ACHN (cell line): ENCODE measurements at regions not wholly inside any gene's neighbourhood (a gene's known extent, or its start where the extent isn't known, plus 50 kb on each side); places are given as distances from the start of the nearest gene placed in this dataset.

ENCODE experiments used
- DNase-seq: peaks from one replicate; pipeline ENCODE4 v3.0.0-alpha.2; 2015
- in situ Hi-C: cut with HindIII; loops from 2 replicates; pipeline ENCODE4 v1.10.0; 2017; ENCODE audit warnings: low sequenced_read_pairs, low pct_ligation_motif_present, low pct_unique_long_range_greater_than_20kb

- no peak for DNase-seq
- in situ Hi-C loops = no loop called here
These were observed 75.8 kb downstream of the CCDC34 start for GRCh38 chr11:27287205-27287604.

GRCh38 chr11:27285761-27286160, 77.3 kb downstream of the CCDC34 start:
- no peak for DNase-seq
- in situ Hi-C loops = no loop called here

GRCh38 chr11:27282806-27283205, 80.2 kb downstream of the CCDC34 start:
- DNase-seq = no peak
- in situ Hi-C loops = no loop called here

GRCh38 chr11:27281740-27282590, 81.0 kb downstream of the CCDC34 start:
- in situ Hi-C loops = no loop called here
- DNase-seq = no peak

GRCh38 chr11:27281276-27281675, 81.7 kb downstream of the CCDC34 start:
- DNase-seq = no peak
- in situ Hi-C loops = no loop called here

GRCh38 chr11:27280140-27280539, 82.9 kb downstream of the CCDC34 start:
- in situ Hi-C loops = no loop called here
- DNase-seq = no peak

- no peak for DNase-seq
- in situ Hi-C loops = no loop called here
These were observed 83.6 kb downstream of the CCDC34 start for GRCh38 chr11:27279460-27279859.

- DNase-seq = no peak
These were observed 85.2 kb downstream of the CCDC34 start for GRCh38 chr11:27277843-27278242.

GRCh38 chr11:27276141-27276540, 86.9 kb downstream of the CCDC34 start:
- no peak for DNase-seq
- in situ Hi-C loops = no loop called here

More at GRCh38 chr11:27277843-27278242, 85.2 kb downstream of the CCDC34 start:
- in situ Hi-C loops = no loop called here

GRCh38 chr11:27274854-27275395, 88.1 kb downstream of the CCDC34 start:
- in situ Hi-C loops = no loop called here
- no peak for DNase-seq

GRCh38 chr11:27266125-27266524, 96.9 kb downstream of the CCDC34 start:
- in situ Hi-C loops = no loop called here

GRCh38 chr11:27263986-27264385, 99.0 kb downstream of the CCDC34 start:
- in situ Hi-C loops = no loop called here
- no peak for DNase-seq

More at GRCh38 chr11:27266125-27266524, 96.9 kb downstream of the CCDC34 start:
- no peak for DNase-seq

GRCh38 chr11:27263046-27263445, 100.0 kb downstream of the CCDC34 start:
- in situ Hi-C loops = no loop called here
- DNase-seq = no peak

GRCh38 chr11:27255447-27255828, 107.6 kb downstream of the CCDC34 start:
- no peak for DNase-seq
- in situ Hi-C loops = no loop called here

GRCh38 chr11:27254744-27255446, 108.1 kb downstream of the CCDC34 start:
- DNase-seq = no peak
- in situ Hi-C loops = no loop called here

GRCh38 chr11:27253224-27253623, 109.8 kb downstream of the CCDC34 start:
- in situ Hi-C loops = no loop called here

GRCh38 chr11:27250867-27251665, 111.9 kb downstream of the CCDC34 start:
- in situ Hi-C loops = no loop called here

More at GRCh38 chr11:27253224-27253623, 109.8 kb downstream of the CCDC34 start:
- no peak for DNase-seq

GRCh38 chr11:27248576-27249509, 114.2 kb downstream of the CCDC34 start:
- DNase-seq = no peak
- in situ Hi-C loops = no loop called here

More at GRCh38 chr11:27250867-27251665, 111.9 kb downstream of the CCDC34 start:
- DNase-seq = no peak
